ENCODE measurements at regions not wholly inside any gene's neighbourhood (a gene's known extent, or its start where the extent isn't known, plus 50 kb on each side); places are given as distances from the start of the nearest gene placed in this dataset.
"Not testable (repeated sequence)": the region's sequence is repeated elsewhere in the genome, so short reads cannot be mapped to it uniquely, and the experiment has no call there.

DNA sequence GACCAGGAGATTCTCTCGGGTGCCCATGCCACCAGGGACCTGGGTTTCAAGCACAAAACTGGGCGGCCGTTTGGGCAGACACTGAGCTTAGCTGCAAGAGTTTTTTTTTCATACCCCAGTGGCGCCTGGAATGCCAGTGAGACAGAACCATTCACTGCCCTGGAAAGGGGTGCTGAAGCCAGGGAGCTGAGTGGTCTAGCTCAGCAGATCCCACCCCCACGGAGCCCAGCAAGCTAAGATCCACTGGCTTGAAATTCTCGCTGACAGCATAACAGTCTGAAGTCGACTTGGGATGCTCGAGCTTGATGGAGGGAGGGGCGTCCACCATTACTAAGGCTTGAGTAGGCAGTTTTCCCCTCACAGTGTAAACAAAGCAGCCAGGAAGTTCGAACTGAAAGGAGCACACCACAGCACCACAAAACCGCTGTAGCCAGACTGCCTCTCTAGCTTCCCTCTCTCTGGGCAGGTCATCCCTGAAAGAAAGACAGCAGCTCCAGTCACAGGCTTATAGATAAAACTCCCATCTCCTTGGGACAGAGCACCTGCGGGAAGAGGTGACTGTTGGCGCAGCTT lies 157.7 kb downstream of the GIPC2 start:
- ATAC-seq = not testable (repeated sequence)

DNA sequence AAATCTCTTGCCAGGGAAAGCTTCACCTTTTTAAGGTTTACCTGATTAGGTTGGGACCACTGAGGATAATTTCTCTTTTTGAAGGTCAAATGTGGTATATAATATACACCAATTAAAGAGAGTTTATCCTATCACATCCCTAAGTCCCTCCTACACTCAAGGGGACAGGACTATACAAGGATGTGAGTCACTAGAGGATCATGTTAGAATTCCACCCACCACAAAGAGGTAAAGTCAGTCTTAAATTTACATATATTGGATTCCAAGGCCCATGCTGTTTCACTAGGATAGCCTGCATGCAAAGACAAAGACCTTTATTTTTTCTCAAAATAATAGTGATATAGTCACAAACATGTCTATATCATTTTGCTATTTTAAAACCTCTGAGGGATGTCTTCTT lies 164.4 kb downstream of the GIPC2 start:
- ATAC-seq = peak; percentile 40

DNA sequence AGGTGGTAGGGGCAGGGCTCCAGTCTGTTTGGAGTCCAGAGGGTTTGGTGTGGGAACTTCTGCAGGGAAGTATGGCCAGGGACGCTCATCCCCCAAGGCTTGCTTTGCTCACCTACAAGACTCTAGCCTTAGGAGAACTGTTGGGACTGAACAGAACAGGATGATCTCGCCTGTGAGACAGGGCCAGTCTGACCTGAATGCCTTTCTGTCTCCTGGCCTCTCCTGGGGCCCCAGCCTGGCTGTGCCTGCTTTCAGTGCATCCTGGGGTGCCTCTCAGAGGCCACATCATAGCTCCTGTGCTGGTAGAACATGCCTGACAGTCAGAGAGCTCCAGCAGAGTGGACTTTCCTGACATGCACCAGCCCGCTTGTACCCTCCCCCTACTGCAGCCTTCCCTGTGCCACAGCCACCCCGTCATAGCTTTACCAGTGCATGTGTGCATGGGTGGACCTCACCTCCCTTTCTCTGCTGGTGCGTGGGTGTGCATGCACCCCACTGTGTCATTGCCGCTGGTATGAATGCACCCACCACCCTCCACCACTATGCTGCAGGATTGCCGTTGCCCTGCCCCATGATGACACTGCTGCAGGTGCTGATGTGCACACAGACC lies 165.8 kb downstream of the GIPC2 start:
- peak; percentile 71 for ATAC-seq

DNA sequence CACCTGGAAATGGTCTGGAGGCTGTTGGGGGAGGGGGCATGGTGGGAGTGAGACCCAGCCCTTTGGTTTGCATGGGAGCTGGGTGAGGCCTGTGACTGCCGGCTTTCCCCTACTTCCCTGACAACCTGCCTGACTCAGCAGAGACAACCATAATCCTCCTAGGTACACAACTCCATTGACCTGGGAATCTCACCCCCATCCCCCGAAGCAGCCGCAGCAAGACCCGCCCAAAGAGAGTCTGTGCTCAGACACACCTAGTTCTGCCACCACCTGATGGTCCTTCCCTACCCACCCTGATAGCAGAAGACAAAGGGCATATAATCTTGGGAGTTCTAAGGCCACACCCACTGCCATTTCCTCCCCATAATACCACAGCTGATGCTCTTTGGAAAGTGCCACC lies 168.6 kb downstream of the GIPC2 start:
- ATAC-seq = peak; percentile 59

DNA sequence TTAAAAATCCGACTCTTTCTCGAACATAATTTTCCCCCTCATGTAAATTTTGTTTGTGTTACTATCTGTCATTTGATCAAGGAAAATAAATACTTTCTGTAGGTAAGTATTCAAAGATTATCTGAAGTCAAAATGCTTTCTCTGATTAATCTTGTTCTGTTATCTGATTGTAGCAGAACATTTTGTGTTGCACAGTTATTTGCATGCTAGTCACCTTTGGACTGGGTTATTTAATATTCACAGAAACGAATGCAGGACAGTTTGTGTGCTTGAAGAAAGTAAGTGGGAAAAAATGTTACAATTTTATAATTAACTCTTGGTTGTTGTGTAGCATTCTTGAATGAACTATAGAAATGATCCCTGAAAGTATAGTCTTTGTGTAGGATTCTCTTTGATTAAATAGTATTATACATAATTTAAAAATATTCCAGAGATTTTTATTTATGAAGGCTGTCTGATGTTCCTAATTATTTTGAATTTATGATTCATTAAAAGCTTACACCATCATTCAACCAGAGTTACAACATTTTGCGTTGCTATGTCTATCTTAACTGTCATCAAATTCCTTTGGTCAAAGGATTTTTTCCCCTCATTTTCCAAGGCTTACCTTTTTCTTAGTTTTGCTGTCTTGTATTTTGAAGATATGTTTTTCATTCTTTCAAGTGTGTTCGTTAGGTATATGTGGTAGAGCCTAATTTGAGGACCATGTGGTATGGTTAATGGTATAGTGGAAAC lies 176.6 kb downstream of the GIPC2 start:
- no peak for ATAC-seq

DNA sequence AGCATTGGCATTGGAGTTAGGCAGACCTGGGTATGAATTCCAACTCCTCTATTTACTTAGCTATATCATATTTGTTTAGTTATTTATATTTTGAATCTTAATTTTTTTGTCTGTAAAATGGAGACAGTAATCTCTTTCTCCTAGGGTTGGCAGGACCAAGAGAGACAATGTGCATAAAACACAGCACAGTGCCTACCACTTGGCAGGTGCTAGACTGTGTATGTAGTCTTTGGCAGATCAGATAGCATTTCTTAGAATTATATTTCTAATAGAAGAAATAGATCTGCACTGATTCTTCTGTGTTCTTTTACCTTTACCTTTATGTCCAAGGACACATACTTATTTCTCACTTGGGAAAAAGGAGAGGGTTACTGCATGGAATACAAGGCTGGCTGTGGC lies 177.2 kb downstream of the GIPC2 start:
- no peak for ATAC-seq

DNA sequence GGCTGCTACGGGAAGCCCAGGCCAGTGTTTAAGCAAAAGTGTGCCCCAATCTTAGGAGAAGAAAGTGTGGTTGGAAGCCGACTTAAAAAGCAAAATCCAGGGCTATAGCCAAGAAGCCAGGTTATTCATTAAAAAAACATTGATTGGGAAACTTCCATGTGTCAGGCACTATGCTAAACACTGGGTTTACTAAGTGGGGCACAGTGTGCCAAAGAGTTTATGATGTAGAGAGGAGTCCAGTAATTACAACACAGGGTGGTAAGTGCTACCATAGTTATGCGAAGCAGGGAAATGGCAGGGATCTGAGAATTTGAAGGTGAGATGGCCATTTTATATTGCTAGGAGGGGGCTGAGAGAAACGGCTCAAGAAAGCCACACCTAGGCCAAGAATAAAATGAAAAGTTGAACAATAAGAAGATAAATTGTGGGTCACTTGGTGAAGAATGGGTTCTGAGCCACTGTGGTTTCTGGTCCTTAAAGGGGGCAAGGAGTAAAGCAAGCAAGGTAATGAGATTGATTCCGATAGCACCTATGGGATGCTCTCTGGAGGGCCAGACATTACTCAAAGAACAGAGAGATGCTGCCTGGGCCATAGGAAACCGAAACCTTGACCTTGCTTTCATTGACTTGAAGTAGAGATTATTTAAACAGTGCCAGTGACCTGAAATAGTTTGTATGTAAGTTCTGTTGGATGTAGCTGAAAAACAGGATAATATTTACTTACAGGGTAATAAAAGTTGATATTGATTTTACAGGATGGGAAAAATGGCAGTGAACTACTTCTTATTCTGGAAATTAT lies 177.8 kb downstream of the GIPC2 start:
- ATAC-seq = no peak

DNA sequence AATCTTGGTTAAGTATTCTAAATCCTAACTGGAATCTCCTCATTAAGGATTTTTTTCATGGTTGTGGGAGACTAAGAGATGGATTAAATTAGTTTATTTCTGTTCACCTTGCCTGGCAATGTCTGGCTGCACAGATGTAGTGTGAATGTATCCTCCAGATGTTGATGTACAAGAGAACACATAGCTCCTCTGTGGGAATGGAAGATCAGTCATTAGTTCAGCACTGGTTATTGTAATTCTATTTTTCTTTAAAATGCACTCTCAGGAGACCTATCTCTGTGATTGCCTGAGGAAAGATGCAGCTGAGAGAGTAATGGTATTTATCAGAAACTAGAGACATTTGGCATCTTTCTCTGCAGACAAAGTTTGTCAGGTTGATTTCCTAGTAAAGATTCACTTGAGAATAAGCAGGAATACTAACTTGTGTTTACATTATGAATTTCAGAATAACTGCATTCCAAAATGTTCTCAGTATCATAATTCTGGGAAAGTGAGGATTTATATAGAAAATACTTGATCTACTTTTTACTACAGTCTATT lies 178.6 kb downstream of the GIPC2 start:
- ATAC-seq = no peak

DNA sequence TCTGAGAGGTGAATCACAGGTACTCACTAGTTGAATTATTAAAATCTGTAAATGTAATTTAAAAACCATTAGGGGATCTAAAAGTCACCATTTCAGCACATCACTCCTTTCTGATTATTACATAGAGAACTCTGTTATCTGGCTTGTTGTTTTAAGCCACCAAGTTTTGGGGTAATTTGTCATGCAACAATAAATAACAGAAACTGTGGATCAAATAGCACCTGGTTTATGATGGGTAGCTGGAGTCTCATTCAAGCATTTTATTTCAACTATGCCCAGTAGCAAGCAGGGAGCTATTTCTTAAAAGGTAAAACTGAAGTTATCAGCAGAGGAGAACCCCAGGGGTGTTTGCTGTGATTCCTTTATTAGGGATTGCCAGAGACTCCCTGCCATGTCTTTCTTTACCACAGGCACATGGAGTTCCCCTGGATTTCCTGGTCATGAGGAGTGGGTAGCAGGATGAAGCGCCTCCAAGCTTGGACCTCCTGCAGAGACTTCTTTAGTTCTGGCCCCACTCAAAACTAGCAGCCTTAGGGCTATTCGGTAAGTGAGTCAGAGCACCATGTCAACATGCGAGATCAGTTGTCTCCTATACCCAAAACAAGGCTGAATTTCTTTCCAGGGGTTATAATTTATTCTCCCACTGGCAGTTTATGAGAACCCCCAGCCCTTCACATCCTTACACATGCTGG lies 179.2 kb downstream of the GIPC2 start:
- no peak for ATAC-seq

DNA sequence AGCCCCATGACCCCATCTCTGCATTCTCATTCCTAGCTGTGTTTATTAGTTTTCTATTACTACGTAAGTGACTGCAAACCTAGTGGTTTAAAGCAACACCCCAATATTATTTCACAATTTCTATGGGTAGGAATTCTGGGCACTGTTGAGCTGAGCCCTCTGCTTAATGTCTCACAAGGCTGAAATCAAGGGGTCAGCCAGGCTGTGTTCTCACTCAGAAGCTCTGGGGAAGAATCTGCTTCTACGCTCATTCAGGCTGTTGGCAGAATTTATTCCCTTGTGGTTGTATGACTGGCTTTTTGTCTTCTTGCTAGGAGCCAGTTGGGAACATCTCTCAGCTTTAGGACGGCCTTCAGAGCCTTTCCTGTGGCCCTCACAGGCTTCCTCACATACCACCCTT lies 181.0 kb downstream of the GIPC2 start:
- ATAC-seq = no peak

DNA sequence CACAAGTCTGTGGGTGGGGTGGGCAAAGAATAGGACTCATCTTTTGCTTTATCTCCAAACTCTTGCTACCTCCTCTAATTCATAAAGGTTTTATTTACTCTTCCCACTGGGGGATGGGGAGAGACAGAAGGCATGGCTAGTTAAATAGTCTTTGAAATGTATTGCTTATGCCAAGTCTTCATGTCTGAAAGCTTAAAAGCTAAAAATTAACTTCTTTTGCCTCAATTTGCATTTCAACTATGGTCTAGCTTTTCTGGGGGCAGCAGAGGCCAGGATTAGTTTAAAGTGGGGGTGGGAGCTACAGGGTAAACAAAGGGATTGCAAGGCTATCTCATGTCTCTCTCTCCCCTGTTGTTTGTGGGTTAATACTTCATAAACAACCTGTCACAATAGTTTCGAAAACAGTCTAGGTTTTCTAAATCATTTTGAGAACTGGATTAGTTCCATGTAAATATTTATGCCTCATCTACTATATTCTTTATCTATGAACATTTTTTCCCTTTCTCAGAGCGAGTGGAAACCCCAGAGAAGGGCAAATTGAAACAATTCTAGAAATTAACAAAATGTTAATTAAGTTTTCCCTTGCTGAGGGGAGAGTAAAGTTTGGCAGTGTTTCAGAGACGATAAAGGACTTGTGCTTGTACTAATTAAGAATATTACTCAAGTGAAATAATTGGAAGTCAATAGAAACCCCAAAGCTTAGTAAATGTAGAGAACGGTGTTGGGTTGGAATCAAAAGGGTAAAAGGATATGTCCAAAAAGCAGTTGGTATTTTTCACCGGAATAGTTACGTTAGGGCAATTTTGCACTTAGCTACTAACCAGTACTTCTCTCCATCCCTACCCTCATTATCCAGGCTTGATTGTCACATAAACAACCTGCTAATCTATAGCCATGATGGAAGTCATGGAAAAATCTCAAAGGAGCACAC lies 182.2 kb downstream of the GIPC2 start:
- ATAC-seq = no peak

DNA sequence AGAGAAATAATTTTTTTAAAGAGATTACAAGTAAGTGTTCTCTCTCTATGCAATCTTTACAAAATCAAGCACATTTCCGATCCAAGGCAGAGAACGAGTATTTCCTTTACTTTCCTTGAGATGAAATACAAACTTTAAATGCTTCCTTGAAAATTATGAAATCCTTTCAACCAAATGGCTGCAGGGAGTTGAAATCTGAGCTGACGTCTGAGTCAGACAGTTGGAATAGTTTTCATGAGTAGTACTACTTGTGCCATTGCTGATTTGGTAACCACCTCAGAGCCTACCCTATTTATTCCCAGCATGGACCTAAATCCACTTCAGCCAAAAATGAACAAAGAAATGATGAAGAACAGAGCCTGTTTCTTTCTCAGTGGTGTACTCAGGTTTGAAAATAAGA lies 183.6 kb downstream of the GIPC2 start:
- peak; percentile 93 for ATAC-seq

DNA sequence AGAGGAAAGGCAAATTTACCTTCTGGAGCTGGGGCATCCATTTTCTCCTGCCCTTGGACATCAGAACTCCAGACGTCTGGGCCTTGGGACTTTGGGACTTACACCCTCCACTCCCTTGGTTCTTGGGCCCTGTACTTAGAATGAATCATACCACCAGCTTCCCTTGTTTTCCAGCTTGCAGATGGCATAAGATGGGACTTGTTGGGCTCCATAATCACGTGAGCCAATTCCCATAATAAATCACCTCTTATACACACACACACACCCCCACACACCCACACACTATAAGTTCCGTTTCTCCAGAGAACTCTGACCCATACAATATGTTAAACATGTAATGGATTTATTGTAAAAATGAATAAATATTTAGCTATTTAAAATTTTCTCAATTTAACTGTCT lies 185.7 kb downstream of the GIPC2 start:
- ATAC-seq = peak; percentile 27

DNA sequence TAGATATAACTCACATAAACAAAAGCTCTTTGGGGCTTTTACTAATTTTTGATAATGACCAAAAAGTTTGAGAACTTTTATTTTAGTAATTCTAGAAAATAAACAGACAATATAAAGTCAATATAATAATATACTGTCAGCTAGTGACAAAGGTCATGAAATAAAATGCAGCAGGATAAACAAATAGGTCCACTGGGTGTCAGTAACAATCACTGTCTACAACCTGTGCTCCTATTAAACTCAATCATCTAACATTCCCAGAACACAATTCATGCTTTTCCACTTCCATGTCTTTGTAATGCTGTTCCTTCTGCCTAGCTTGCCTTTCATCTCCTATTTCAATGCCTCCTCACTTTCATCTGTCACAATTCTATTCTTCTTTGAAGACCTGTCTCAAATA lies 186.1 kb downstream of the GIPC2 start:
- ATAC-seq = no peak

DNA sequence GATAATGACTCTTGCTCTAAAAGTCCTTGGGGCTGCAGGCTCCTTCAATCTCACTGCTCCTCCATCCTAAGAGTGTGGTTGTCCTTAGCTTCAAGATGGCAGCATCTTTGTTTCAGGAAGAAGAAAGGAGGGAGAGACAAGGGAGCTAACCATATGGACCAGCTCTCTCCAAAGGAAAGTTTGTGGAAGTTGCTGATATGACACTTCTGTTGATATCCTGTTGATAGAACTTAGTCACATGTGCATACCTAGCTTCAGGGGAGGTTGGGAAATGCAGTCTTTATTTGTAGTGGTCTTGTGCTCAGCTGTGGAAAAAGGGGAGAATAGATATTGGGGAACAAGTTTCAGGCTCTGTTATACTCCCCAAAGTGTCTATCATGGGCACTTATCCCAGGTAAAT lies 186.9 kb downstream of the GIPC2 start:
- ATAC-seq = no peak

DNA sequence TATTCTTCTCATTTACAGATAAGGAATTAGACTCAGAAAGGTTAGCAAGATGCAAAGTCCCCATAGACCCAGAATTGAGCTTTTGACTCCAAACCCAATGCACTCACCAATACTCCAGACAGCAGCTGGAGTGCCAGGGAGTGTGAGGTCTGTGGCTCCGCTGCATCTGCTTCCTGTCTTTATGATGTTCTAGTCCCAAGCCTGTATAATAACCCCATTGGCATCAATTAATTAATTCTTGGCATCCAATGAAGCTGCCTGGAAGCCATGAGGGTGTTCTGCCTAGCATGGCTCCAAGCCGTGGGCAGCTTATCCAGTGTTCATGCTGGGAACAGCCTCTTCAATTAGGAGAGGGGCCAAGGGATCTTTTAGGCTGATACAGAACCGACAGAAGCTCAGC lies 188.7 kb downstream of the GIPC2 start:
- ATAC-seq = no peak

DNA sequence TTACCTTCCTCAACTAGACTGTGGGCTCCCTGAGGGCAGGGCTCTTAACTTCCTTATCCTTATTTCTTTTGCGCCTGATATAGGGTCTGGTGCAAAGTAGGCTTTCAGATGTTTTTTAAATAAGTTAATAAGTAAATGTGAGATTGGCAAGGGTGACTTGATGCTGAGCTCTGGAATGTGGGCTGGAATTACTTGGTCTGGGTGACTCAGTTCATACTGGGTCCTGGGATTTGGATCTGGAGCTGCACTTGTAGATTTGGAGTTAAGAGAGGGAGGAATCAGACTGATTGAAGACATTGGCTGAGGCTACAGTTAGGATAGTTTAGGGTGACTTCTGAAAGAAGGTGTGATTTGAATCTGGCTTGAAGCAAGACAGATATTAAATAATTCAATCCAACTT lies 190.9 kb downstream of the GIPC2 start:
- ATAC-seq = no peak

DNA sequence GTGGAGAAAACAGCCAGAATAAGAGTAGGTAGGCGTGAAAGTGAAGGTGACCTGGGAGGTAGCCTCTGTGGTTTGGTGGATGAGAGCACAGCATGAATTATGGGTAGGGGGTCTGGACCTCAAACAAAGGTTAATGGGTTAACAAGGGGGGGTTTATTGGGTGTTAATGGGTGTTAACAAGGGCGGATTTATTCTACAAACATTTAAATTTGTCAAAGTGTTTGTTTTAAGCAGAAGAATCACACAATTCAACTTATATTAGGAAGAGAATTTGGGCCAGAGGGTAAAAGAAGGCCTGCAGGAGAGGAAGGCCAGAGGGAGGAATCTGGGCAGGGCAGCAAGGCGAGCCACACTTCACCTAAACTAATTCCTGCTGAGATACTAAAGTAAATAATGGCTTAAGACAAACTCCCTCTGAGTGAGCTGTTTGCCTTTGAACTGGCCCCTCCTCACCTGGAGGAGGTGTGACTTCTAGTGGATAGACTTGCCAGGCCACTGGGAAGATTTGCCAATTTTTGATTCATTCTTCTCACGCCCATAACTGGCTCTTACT lies 191.7 kb downstream of the GIPC2 start:
- ATAC-seq = peak; percentile 99

DNA sequence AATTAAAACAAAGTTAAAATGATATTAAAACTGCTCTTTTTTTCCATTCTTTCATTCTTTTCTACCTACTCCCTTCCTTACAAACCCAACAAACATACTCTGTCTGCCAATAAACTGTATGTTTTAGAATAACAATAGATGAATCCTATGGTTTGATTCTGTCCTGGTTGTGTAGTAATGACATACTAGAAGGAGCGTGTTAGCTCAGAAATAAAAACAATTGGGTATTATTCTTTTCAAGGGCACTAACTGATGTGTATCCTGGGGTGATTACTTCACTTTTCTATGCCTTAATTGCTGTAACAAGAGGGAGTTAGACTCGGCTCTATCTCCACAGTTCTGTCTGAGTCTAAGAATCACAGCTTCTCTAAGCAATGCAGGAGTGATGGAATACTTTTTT lies 194.4 kb downstream of the GIPC2 start:
- ATAC-seq = no peak

DNA sequence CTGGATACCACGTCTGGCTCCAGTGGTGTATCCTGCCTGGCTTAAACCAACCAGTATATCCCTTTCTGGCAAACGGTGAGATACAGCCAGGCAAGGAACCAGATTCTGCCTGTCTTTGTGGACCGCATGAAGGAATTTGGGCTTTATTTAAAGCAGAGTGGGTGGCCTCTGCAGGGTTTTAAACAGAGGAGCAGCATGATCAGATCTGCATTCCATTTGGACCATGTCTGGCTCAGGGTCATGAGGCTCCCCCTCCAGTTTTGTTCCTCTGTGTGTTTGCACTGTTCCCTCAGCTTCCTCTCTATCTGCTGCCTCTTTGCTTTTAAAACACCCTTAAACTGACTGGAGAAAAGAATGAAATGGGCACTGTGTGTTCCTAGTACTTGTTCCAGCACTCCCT lies 195.0 kb downstream of the GIPC2 start:
- ATAC-seq = no peak

DNA sequence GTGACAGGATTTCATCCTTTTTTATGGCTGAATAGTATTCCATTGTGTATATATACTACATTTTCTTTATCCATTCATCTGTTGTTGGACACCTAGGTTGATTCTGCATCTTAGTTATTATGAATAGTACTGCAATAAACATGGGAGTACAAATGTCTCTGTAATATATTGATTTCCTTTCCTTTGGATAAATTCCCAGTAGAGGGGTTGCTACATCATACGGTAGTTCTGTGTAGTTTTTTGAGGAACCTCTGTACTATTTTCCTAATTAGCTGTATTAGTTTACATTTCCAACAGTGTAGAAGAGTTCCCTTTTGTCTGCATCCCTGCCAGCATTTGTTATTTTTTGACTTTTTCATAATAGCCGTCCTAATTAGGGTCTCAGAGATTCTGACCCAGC lies 201.3 kb downstream of the GIPC2 start:
- no peak for ATAC-seq
